Stimulated activated CD8-positive, alpha-beta memory T cell treated with anti-CD3 and anti-CD28 coated beads, Interleukin-7, amount 100 ng/mL, for 48 hours (primary cell): ENCODE measurements at regions not wholly inside any gene's neighbourhood (a gene's known extent, or its start where the extent isn't known, plus 50 kb on each side); places are given as distances from the start of the nearest gene placed in this dataset.
A peak's percentile ranks its signal among the peaks of the same experiment; 100 is the strongest.

Experiments
- DNase-seq, 2 donors: peaks; one replicate each; pipeline ENCODE4 v3.0.0-alpha.2; 2020; ENCODE audit warnings: low read depth in 1 of 2; ENCODE audit errors: extremely low read depth in 1 of 2

- DNase-seq: no peak
Observed at GRCh38 chr6:28585335-28585734, 59.7 kb downstream of the GPX5 start.

GRCh38 chr6:28586324-28586723 is 60.6 kb downstream of the GPX5 start:
- DNase-seq: no peak

- DNase-seq: peak; percentile 47
Observed at GRCh38 chr6:28586962-28587745, 61.5 kb downstream of the GPX5 start.

GRCh38 chr6:28587746-28588075 is 62.0 kb downstream of the GPX5 start:
- no peak for DNase-seq

- DNase-seq: no peak
Observed at GRCh38 chr6:28588666-28589065, 63.0 kb downstream of the GPX5 start.

- DNase-seq: peak in 1 of 2 donors; percentile 39
Observed at GRCh38 chr6:28589234-28589956, 63.7 kb downstream of the GPX5 start.

- no peak for DNase-seq
Observed at GRCh38 chr6:28589957-28590349, 64.3 kb downstream of the GPX5 start.

GRCh38 chr6:28597217-28597835 is 71.6 kb downstream of the GPX5 start:
- peak in 1 of 2 donors; percentile 47 for DNase-seq

GRCh38 chr6:28597924-28598722 is 72.4 kb downstream of the GPX5 start:
- DNase-seq: no peak

GRCh38 chr6:28598757-28599686 is 73.3 kb downstream of the GPX5 start:
- DNase-seq: no peak

GRCh38 chr6:28600245-28600644 is 74.6 kb downstream of the GPX5 start:
- DNase-seq: no peak

- no peak for DNase-seq
Observed at GRCh38 chr6:28603891-28604290, 78.2 kb downstream of the GPX5 start.

- peak in 1 of 2 donors; percentile 36 for DNase-seq
Observed at GRCh38 chr6:28606424-28607391, 81.0 kb downstream of the GPX5 start.

GRCh38 chr6:28607990-28608389 is 82.3 kb downstream of the GPX5 start:
- DNase-seq: no peak

- DNase-seq: no peak
Observed at GRCh38 chr6:28609672-28610071, 84.0 kb downstream of the GPX5 start.

- DNase-seq: no peak
Observed at GRCh38 chr6:28615616-28615954, 89.9 kb downstream of the GPX5 start.

- DNase-seq: no peak
Observed at GRCh38 chr6:28615955-28616747, 90.5 kb downstream of the GPX5 start.

GRCh38 chr6:28618898-28619555 is 93.3 kb downstream of the GPX5 start:
- DNase-seq: no peak
